ENCODE measurements at regions not wholly inside any gene's neighbourhood (a gene's known extent, or its start where the extent isn't known, plus 50 kb on each side); places are given as distances from the start of the nearest gene placed in this dataset.

DNA sequence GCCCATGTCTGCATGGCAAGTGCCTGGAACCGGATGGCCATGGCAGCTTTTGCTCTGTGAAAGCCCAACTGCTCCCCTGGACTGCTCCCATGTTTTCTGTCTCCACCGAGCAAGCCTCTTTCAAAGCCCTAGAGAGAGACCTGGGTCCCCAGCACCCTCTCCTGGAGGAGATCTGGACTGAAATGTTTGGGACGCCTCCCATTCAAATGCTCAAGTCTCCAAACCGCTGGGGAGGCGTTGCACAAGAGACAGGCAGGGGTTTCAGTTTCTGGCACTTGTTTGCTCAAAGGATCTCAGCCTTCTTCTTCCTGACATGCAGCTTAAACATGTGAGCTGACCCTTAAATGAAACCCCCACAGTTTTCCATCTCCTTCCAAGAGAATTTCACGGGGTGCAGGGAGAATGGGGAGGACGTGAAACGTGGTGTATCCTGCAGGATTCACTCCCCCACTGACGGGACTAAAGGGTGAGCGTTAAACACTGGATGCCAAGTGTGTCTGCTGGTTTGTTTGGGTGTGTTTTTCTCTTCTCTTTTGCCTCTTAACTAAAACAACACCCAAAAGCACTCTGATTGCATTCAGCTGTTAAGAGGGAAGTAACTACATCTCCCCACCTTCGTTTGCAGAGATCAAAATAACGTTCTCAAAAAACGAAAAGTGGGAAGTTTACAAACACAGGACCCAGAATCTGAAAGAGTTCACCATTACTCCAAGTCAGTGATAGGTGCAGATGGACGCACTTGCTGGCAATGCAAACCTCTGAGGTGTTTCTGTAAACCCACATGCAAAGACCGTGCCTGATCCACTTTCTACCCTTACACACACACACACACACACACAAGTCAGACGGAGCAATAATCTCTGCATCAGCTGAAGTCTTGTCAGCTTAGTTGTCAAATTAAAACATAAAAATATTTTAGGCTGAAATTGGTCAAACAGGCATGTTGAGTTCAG, 256.9 kb downstream of the C16orf95 start:
- H3K4me3 ChIP-seq = peak overlapping the region; percentile 63
- peak; percentile 78 for DNase-seq (ENCODE audit: low spot score)
- peak overlapping the region; percentile 44 to 71 for H3K27ac ChIP-seq
- TF ChIP-seq CTCF (IDR thresholded peaks at IDR 0.05) = no peak

DNA sequence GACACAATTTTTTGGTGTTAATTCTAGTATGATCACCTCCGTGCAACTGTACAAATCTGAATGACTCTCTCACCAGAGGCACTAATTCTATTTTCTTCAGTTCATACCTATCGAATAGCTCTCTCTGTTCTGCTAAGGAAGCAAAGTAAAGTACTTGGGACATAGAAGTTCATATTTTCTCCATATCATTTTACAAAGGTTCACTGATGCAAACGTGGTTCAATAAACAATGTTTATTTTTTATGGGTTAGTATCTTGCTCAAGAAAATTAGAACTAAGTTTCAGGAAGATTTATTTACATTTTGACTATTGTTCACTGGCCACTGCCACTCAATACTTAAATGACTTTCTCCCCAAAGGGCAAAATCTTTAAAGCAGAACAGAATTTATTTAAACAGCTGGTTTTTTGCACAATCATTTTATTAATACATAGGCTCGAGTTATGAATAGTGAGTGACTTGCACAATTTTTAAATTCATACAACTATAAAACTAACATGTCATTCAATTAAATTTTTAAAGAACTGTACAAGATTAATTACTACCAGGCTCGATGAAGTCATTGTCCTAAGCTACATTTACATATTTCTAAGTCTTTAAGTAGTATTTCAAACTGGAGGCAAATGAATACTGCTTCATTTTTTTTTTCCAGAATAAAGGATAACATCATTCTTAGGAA, 255.8 kb downstream of the C16orf95 start:
- Histone ChIP-seq H3K27ac (peak overlapping the region in 1 of 2 donors; percentile 71), H3K4me3 (no peak overlapping the region)
- no peak for DNase-seq (ENCODE audit: low spot score)
- TF ChIP-seq CTCF (IDR thresholded peaks at IDR 0.05) = no peak

- peak; percentile 86 for TF ChIP-seq CTCF (IDR thresholded peaks at IDR 0.05)
- peak overlapping the region; percentile 55 for H3K4me3 ChIP-seq
- H3K27ac ChIP-seq = peak overlapping the region in 1 of 2 donors; percentile 6
- peak; percentile 84 for DNase-seq (ENCODE audit: low spot score)
Measured at GRCh38 chr16:87062569-87063442, 254.4 kb downstream of the C16orf95 start.

GRCh38 chr16:87063543-87063942, 253.6 kb downstream of the C16orf95 start:
- TF ChIP-seq CTCF (IDR thresholded peaks at IDR 0.05) = no peak
- peak; percentile 55 for DNase-seq (ENCODE audit: low spot score)
- Histone ChIP-seq H3K27ac (no peak overlapping the region), H3K4me3 (no peak overlapping the region)

DNA sequence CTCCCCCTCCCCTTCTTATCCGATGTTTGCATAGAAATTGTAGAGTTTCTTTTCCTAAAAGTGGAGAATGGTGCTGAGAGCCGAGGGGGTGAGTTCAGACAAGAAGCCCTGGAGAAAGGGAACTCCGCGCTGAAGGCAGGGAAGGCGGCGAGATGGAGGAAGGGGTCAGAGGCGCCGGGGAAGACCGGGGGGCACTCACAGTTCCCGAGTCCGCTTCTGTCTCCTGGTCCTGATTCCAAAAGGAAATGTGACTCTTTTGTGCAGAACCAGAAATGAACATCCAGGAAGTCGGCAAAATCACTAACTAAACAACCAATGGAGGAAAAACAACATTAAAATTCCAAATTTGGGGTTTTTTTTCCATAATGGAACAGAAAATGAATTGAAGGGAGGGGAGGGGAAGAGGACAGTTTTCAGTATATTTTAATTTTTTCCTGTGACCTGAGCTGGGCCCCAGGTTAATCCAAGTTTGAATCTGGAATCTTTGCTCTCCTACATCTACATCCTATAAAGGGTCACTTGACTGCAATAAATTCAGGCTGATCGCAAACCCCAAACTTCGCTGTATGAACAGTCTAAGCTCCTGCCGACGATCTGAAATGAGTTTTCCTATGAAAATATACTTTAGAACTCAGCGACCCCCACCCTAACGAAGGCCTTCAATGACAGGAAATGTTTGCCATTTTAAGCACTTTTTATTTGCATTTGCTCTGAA, 252.3 kb downstream of the C16orf95 start:
- no peak overlapping the region for H3K4me3 ChIP-seq
- no peak overlapping the region for H3K27ac ChIP-seq
- peak; percentile 50 for DNase-seq (ENCODE audit: low spot score)
- TF ChIP-seq CTCF (IDR thresholded peaks at IDR 0.05) = no peak

- no peak overlapping the region for H3K27ac ChIP-seq
- DNase-seq (ENCODE audit: low spot score) = peak; percentile 16
- no peak overlapping the region for H3K4me3 ChIP-seq
- no peak for TF ChIP-seq CTCF (IDR thresholded peaks at IDR 0.05)
Measured at GRCh38 chr16:87065446-87066132, 251.6 kb downstream of the C16orf95 start.

Measured in coronary artery (tissue), 2 donors.